SK-N-SH (cell line): ENCODE measurements at regions not wholly inside any gene's neighbourhood (a gene's known extent, or its start where the extent isn't known, plus 50 kb on each side); places are given as distances from the start of the nearest gene placed in this dataset.

Experiments used
- EZH2phosphoT487 ChIP-seq: fragments of 200-600 bp; sonication (generic); IDR thresholded peaks from 2 replicates; pipeline ENCODE4 v1.6.1; 2017; ENCODE audit warnings: low read depth, mixed run types, mild to moderate bottlenecking, antibody characterized with exemption, moderate library complexity, borderline replicate concordance
- RFX5 ChIP-seq: IDR thresholded peaks from 2 replicates; pipeline ENCODE4 v1.6.1; 2012; ENCODE audit warnings: mild to moderate bottlenecking, improper control_type of control experiment, low read length
- SIN3A ChIP-seq: IDR thresholded peaks from 2 replicates; pipeline ENCODE4 v1.6.1; 2012; ENCODE audit warnings: low read depth, mild to moderate bottlenecking, low read length, moderate library complexity, borderline replicate concordance
- TAF1 ChIP-seq: IDR thresholded peaks from 2 replicates; pipeline ENCODE4 v1.6.1; 2012; ENCODE audit warnings: low read depth, mild to moderate bottlenecking, low read length, moderate library complexity, borderline replicate concordance
- TF ChIP-seq, protein P1 (sequence below): fragments of 200-600 bp; sonication (generic); IDR thresholded peaks from 2 replicates; pipeline ENCODE4 v1.6.1; 2017; ENCODE audit warnings: antibody characterized with exemption, mild to moderate bottlenecking, moderate library complexity
- TF ChIP-seq, protein P2 (sequence below): IDR thresholded peaks from 2 replicates; pipeline ENCODE4 v1.6.1; 2012; ENCODE audit warnings: mild to moderate bottlenecking, low read depth, low read length, moderate library complexity
- TF ChIP-seq, protein P3 (sequence below): fragments of 150-350 bp; IDR thresholded peaks from 2 replicates; pipeline ENCODE4 v1.6.1; 2017; ENCODE audit warnings: antibody characterized with exemption, low read length, low read depth, borderline replicate concordance

DNA sequence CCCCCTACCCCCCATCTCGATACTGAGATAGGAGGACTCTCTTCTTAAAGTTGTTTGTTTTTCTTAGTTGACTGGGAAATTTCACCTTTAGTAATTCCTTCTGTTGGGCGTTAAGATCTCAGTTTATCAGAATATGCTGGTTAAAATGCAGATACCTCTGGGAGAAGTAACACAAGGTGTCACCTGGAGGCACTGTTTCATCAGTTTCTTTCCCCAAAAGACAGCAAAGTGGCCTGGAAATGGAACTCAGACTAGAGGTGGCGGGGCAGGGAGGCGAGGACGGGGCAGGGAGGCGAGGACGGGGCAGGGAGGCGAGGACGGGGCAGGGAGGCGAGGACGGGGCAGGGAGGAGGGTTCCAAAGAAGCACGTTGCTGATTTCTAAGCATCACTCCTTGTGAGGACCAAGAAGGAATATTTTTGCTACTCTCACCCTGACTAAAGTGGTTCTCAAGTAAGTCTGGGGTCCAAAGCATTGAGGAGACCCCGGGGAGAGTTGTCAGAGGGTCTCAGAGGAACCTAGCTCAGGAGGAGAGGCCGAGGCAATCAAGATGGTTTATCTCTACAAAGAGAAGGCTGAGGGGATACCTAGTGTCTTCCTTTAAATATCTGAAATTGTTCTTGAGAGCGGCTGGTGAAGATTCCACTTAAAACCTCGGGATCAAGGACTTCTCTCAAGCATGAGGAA, 147.0 kb upstream of the B3GAT1 start:
- TF ChIP-seq, protein P1, sequence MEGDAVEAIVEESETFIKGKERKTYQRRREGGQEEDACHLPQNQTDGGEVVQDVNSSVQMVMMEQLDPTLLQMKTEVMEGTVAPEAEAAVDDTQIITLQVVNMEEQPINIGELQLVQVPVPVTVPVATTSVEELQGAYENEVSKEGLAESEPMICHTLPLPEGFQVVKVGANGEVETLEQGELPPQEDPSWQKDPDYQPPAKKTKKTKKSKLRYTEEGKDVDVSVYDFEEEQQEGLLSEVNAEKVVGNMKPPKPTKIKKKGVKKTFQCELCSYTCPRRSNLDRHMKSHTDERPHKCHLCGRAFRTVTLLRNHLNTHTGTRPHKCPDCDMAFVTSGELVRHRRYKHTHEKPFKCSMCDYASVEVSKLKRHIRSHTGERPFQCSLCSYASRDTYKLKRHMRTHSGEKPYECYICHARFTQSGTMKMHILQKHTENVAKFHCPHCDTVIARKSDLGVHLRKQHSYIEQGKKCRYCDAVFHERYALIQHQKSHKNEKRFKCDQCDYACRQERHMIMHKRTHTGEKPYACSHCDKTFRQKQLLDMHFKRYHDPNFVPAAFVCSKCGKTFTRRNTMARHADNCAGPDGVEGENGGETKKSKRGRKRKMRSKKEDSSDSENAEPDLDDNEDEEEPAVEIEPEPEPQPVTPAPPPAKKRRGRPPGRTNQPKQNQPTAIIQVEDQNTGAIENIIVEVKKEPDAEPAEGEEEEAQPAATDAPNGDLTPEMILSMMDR = no peak
- no peak for TF ChIP-seq TAF1
- TF ChIP-seq, protein P2, sequence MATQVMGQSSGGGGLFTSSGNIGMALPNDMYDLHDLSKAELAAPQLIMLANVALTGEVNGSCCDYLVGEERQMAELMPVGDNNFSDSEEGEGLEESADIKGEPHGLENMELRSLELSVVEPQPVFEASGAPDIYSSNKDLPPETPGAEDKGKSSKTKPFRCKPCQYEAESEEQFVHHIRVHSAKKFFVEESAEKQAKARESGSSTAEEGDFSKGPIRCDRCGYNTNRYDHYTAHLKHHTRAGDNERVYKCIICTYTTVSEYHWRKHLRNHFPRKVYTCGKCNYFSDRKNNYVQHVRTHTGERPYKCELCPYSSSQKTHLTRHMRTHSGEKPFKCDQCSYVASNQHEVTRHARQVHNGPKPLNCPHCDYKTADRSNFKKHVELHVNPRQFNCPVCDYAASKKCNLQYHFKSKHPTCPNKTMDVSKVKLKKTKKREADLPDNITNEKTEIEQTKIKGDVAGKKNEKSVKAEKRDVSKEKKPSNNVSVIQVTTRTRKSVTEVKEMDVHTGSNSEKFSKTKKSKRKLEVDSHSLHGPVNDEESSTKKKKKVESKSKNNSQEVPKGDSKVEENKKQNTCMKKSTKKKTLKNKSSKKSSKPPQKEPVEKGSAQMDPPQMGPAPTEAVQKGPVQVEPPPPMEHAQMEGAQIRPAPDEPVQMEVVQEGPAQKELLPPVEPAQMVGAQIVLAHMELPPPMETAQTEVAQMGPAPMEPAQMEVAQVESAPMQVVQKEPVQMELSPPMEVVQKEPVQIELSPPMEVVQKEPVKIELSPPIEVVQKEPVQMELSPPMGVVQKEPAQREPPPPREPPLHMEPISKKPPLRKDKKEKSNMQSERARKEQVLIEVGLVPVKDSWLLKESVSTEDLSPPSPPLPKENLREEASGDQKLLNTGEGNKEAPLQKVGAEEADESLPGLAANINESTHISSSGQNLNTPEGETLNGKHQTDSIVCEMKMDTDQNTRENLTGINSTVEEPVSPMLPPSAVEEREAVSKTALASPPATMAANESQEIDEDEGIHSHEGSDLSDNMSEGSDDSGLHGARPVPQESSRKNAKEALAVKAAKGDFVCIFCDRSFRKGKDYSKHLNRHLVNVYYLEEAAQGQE = no peak
- no peak for TF ChIP-seq EZH2phosphoT487
- no peak for TF ChIP-seq RFX5
- TF ChIP-seq SIN3A = no peak
- TF ChIP-seq, protein P3, sequence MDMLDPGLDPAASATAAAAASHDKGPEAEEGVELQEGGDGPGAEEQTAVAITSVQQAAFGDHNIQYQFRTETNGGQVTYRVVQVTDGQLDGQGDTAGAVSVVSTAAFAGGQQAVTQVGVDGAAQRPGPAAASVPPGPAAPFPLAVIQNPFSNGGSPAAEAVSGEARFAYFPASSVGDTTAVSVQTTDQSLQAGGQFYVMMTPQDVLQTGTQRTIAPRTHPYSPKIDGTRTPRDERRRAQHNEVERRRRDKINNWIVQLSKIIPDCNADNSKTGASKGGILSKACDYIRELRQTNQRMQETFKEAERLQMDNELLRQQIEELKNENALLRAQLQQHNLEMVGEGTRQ = no peak
